RWPE2 (cell line): ENCODE measurements at regions not wholly inside any gene's neighbourhood (a gene's known extent, or its start where the extent isn't known, plus 50 kb on each side); places are given as distances from the start of the nearest gene placed in this dataset.
"Not testable (repeated sequence)": the region's sequence is repeated elsewhere in the genome, so short reads cannot be mapped to it uniquely, and the experiment has no call there.

Source experiments
- ATAC-seq: fragments of 200-7000 bp; cut with Tn5 transposase; 3 replicates; pipeline ENCODE4 v1.9.1; 2021; ENCODE audit warnings: low read depth
- DNase-seq: peaks from one replicate; pipeline ENCODE4 v3.0.0-alpha.2; 2020; ENCODE audit warnings: low spot score
- H3K27ac ChIP-seq: fragments of 450-650 bp; 2 replicates; pipeline ENCODE4 v1.5.1; 2017; ENCODE audit warnings: mild to moderate bottlenecking; ENCODE audit not compliant: poor library complexity, severe bottlenecking
- H3K27me3 ChIP-seq: fragments of 250-450 bp; sonication (Bioruptor Pico); 2 replicates; pipeline ENCODE4 v1.5.1; 2021; ENCODE audit warnings: mild to moderate bottlenecking, moderate library complexity; ENCODE audit not compliant: insufficient read depth, poor library complexity, severe bottlenecking
- H3K36me3 ChIP-seq: fragments of 250-450 bp; sonication (Bioruptor Pico); 2 replicates; pipeline ENCODE4 v1.5.1; 2020; ENCODE audit warnings: low read depth, mild to moderate bottlenecking, moderate library complexity
- H3K4me1 ChIP-seq: fragments of 250-450 bp; sonication (Bioruptor Pico); 2 replicates; pipeline ENCODE4 v1.5.1; 2021; ENCODE audit warnings: mild to moderate bottlenecking, moderate library complexity; ENCODE audit not compliant: insufficient read depth, poor library complexity, severe bottlenecking
- H3K4me3 ChIP-seq: fragments of 250-450 bp; sonication (Bioruptor Pico); 2 replicates; pipeline ENCODE4 v1.5.1; 2021; ENCODE audit warnings: mild to moderate bottlenecking, moderate library complexity; ENCODE audit not compliant: severe bottlenecking
- H3K9me3 ChIP-seq: fragments of 250-450 bp; sonication (Bioruptor Pico); 2 replicates; pipeline ENCODE4 v1.5.1; 2021; ENCODE audit warnings: mild to moderate bottlenecking, moderate library complexity; ENCODE audit not compliant: severe bottlenecking
- CTCF ChIP-seq: fragments of 450-650 bp; IDR thresholded peaks from one replicate; pipeline ENCODE4 v1.5.1; 2017; ENCODE audit warnings: mild to moderate bottlenecking, moderate library complexity; ENCODE audit not compliant: poor library complexity, severe bottlenecking

DNA sequence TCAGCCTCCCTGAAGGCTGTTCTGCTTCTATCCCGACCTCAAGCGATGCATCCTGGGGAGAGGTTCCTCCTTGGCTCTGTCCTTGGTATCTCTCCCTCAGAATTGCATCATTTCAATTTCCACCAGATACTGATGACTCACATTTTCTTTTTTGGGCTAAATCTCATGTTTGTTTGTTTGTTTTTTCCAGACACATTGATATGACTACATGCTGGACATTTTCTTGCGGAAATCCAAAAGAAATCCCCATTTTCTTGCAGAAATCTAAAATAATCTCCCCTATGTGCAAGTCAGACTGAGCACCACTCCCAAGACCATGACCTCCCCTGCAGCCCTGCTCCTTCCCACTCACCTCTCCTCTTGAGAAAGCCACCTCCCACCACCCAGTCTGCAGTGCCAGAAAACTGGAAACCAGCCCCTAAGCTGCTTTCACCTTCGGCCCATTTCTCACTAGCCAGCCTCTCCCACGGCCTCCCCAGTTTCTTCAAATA lies 260.2 kb upstream of the PRKCQ start:
- Histone ChIP-seq H3K9me3 (no peaks in the 10 kb centered on the region), H3K4me3 (no peak overlapping the region), H3K4me1 (no peaks in the 10 kb centered on the region), H3K27me3 (no peaks in the 10 kb centered on the region), H3K36me3 (peaks cover 10% of the 10 kb centered on the region), H3K27ac (no peak overlapping the region)
- DNase-seq (no peak), ATAC-seq (no peak)
- TF ChIP-seq CTCF: no peak

DNA sequence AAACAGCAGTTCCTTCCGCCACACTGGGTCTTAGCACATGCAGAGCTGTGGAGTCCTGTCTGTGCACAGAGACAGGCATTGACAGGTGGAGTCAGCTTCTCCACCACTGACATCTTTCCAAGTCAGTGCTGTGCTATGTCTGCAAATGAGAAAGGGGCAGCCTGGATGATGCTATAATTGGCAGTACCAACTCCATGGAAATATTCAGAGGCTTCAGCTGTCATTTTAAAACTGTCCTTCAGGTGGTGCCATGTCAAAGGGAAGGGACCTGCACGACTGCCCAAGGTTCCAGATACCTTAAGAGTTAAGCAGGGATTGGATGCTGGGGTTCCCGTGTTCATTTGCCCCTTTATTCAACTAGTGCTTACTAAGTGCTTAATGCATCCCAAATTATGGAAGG lies 258.0 kb upstream of the PRKCQ start:
- DNase-seq: no peak
- TF ChIP-seq CTCF: peak; percentile 16
- Histone ChIP-seq H3K27ac (no peak overlapping the region), H3K4me3 (no peak overlapping the region), H3K27me3 (no peaks in the 10 kb centered on the region), H3K4me1 (no peaks in the 10 kb centered on the region), H3K9me3 (no peaks in the 10 kb centered on the region), H3K36me3 (peaks cover 10% of the 10 kb centered on the region)
- ATAC-seq: no peak

GRCh38 chr10:6833458-6834011 lies 253.5 kb upstream of the PRKCQ start:
- no peak for DNase-seq
- Histone ChIP-seq H3K27ac (no peak overlapping the region), H3K9me3 (no peaks in the 10 kb centered on the region), H3K4me3 (no peak overlapping the region), H3K27me3 (no peaks in the 10 kb centered on the region), H3K4me1 (no peaks in the 10 kb centered on the region), H3K36me3 (no peaks in the 10 kb centered on the region)
- ATAC-seq: no peak
- TF ChIP-seq CTCF: no peak

DNA sequence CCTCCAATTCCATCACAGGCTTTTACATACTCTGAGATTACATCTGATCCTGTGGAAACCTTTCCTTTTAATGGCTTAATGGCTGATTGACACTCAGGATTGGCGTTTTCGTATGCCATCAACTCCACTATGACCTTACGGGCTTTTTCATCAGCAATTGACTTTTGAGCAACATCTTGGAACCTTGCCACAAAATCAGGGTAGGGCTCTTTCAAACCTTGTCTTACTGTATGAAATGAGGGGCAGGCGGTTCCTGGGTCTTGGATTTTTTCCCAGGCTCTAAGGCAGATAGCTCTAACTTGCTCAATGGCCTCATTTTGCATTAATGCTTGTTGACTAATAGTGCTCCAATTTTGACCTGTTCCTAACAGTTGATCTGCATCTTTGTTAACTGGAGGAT lies 250.9 kb upstream of the PRKCQ start:
- H3K4me3 ChIP-seq, H3K36me3 ChIP-seq, DNase-seq, H3K4me1 ChIP-seq, H3K27ac ChIP-seq, H3K27me3 ChIP-seq, ATAC-seq, H3K9me3 ChIP-seq: not testable (repeated sequence)

GRCh38 chr10:6824793-6825192 lies 244.7 kb upstream of the PRKCQ start:
- not testable (repeated sequence) for H3K4me1 ChIP-seq, H3K27me3 ChIP-seq, H3K4me3 ChIP-seq, ATAC-seq, H3K27ac ChIP-seq, H3K9me3 ChIP-seq, DNase-seq, H3K36me3 ChIP-seq

- no peaks in the 10 kb centered on the region for H3K9me3 ChIP-seq
- no peak for TF ChIP-seq CTCF
Observed at GRCh38 chr10:6823770-6824169, 243.7 kb upstream of the PRKCQ start.

More at GRCh38 chr10:6823770-6824169, 243.7 kb upstream of the PRKCQ start:
- H3K36me3 ChIP-seq: peaks cover 6% of the 10 kb centered on the region; the same call in 1 of the 2 replicates
- H3K27ac ChIP-seq: no peak overlapping the region
- H3K4me1 ChIP-seq: peaks cover 9% of the 10 kb centered on the region
- ATAC-seq: peak; percentile 84
- H3K4me3 ChIP-seq: no peak overlapping the region
- H3K27me3 ChIP-seq: no peaks in the 10 kb centered on the region
- DNase-seq: no peak
